ENCODE measurements at regions not wholly inside any gene's neighbourhood (a gene's known extent, or its start where the extent isn't known, plus 50 kb on each side); places are given as distances from the start of the nearest gene placed in this dataset.

DNA sequence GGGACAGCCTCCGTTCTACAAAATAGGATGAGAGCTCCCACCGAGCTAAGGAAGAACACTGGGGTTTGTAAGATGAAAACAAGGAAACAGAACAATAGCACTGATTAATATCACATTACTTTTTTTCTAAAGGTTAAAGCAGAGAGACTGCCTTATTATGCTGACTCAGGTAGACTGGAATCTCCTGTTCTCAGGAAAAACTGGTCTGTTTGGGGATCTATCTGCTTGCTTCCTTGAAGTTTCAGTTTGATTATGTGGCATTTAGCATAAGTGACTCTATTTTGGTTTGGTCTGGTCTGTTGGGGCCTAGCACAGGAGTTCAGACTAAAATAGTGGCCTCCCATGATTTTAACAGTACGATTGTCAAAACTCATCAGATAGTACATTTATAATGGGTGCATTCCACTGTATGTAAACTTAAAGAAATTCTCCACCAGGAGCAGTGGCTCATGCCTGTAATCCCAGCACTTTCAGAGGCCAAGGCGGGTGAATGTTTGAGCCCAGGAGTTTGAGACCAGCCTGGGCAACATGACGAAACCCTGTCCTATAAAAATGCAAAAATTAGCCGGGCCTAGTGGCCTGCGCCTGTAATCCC, 64.1 kb upstream of the NDUFV2 start:
- Histone ChIP-seq H3K27ac (no peak overlapping the region), H3K27me3 (no peaks in the 10 kb centered on the region), H3K4me1 (ENCODE audit: low read depth) (no peaks in the 10 kb centered on the region), H3K4me3 (no peak overlapping the region), H3K36me3 (no peaks in the 10 kb centered on the region), H3K9me3 (ENCODE audit: low read depth) (no peaks in the 10 kb centered on the region)
- TF ChIP-seq, protein P1, sequence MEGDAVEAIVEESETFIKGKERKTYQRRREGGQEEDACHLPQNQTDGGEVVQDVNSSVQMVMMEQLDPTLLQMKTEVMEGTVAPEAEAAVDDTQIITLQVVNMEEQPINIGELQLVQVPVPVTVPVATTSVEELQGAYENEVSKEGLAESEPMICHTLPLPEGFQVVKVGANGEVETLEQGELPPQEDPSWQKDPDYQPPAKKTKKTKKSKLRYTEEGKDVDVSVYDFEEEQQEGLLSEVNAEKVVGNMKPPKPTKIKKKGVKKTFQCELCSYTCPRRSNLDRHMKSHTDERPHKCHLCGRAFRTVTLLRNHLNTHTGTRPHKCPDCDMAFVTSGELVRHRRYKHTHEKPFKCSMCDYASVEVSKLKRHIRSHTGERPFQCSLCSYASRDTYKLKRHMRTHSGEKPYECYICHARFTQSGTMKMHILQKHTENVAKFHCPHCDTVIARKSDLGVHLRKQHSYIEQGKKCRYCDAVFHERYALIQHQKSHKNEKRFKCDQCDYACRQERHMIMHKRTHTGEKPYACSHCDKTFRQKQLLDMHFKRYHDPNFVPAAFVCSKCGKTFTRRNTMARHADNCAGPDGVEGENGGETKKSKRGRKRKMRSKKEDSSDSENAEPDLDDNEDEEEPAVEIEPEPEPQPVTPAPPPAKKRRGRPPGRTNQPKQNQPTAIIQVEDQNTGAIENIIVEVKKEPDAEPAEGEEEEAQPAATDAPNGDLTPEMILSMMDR (IDR thresholded peaks at IDR 0.05; ENCODE audit: low read depth, low read length) = no peak
- DNase-seq (ENCODE audit: low read depth in 1 of 2, low spot score in 1 of 2) = peak in 1 of 2 donors; percentile 8

DNA sequence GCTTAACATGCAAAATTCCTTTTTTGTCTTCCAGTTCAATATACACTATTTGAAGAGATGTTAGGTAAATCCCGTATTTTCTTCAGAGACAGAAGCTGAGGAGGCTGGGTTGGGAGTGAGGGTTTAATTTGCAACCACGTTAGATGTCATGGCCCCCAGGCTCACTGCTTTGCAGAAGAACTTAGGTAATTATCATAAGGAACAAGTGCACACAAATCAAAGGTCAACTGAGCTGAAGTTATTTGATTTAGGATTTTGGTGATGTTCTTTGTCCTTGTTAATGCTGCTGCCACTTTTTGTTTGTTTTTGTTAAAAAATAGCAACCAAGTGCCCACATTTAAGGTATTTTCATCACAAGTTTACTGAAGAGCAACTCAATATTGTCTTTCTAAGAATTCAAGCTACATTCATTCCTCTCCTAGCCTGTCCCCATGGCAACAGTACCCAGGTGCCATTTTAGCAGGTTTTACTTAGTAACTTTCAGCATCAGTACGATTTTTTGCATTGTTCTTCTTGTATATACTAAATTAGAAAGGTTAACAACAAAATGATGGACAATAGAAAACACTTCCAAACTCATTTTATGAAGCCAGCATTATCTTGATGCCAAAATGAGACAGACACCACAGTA, 62.9 kb upstream of the NDUFV2 start:
- no peak overlapping the region for H3K27ac ChIP-seq
- H3K9me3 ChIP-seq (ENCODE audit: low read depth) = no peaks in the 10 kb centered on the region
- DNase-seq (ENCODE audit: low read depth in 1 of 2, low spot score in 1 of 2) = no peak
- no peaks in the 10 kb centered on the region for H3K36me3 ChIP-seq
- no peak overlapping the region for H3K4me3 ChIP-seq
- H3K4me1 ChIP-seq (ENCODE audit: low read depth) = no peaks in the 10 kb centered on the region
- H3K27me3 ChIP-seq = no peaks in the 10 kb centered on the region
- TF ChIP-seq, protein P1 (IDR thresholded peaks at IDR 0.05; ENCODE audit: low read depth, low read length) = no peak

DNA sequence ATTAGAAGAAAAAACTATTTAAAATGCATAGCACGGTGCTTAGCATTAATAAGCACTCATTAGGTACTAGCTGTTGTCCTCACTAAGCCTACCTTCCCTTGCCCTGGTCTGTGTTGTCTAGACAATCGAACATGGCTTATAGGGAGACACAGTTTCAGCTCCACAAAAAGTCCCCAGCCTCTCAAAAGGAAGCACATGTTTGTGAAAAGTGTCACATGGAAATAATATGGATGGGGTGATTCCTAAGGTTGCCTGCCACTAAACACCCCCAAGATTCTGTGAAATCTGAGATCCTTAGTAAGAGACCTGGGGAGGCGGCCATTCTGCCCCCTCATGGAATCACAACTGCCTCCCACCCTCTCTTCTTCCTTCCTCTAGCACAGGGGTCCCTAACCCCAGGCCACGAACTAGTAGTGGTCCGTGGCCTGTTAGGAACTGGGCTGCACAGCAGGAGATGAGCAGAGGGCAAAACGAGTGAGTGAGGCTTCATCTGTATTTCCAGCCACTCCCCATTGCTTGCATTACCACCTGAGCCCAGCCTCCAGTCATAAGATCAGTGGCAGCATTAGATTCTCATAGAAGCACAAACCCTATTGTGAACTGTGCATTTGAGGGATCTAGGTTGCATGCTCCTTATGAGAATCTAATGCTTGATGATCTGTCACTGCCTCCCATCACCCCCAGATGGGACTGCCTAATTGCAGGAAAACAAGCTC, 59.6 kb upstream of the NDUFV2 start:
- no peak for DNase-seq (ENCODE audit: low read depth in 1 of 2, low spot score in 1 of 2)
- Histone ChIP-seq H3K4me1 (ENCODE audit: low read depth) (no peaks in the 10 kb centered on the region), H3K36me3 (no peaks in the 10 kb centered on the region), H3K9me3 (ENCODE audit: low read depth) (no peaks in the 10 kb centered on the region), H3K27me3 (no peaks in the 10 kb centered on the region), H3K4me3 (no peak overlapping the region), H3K27ac (no peak overlapping the region)
- TF ChIP-seq, protein P1 (IDR thresholded peaks at IDR 0.05; ENCODE audit: low read depth, low read length) = no peak

DNA sequence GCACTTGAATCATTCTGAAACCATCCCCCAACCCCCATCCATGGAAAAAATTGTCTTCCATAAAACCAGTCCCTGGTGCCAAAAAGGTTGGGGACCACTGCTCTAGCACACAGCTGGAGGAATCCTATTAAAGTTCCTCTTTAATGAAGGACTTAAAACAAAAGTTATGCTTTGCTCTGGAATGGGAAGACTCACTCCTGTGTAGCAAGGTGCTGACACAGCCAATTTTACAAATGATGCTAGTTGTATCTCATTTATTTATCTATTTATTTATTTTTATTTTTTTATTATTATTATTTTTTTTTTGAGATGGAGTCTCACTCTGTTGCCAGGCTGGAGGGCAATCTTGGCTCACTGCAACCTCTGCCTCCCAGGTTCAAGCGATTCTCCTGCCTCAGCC, 58.9 kb upstream of the NDUFV2 start:
- no peaks in the 10 kb centered on the region for H3K9me3 ChIP-seq (ENCODE audit: low read depth)
- no peaks in the 10 kb centered on the region for H3K4me1 ChIP-seq (ENCODE audit: low read depth)
- no peak for DNase-seq (ENCODE audit: low read depth in 1 of 2, low spot score in 1 of 2)
- H3K27me3 ChIP-seq = no peaks in the 10 kb centered on the region
- no peak overlapping the region for H3K4me3 ChIP-seq
- H3K36me3 ChIP-seq = no peaks in the 10 kb centered on the region
- H3K27ac ChIP-seq = no peak overlapping the region
- TF ChIP-seq, protein P1 (IDR thresholded peaks at IDR 0.05; ENCODE audit: low read depth, low read length) = no peak

DNA sequence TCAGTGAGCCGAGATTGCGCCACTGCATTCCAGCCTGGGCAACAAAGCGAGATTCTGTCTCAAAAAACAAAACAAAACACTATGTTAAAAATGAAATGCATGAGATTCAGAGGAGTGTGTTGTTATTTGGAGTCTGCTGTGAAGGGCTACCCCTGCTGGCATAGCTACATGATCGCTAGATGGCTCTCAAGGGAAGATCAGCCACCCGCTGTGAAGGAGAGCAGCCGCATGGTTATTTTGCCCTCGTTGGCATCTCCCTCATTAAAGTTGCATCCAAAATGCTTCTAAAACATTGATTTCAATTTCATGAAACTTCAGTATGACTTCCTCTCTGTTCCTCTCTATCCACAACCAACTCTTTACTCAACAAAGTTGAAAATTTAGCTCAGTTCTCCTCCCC, 54.8 kb upstream of the NDUFV2 start:
- Histone ChIP-seq H3K27ac (no peak overlapping the region), H3K9me3 (ENCODE audit: low read depth) (no peaks in the 10 kb centered on the region)

More for the DNA sequence above, 54.8 kb upstream of the NDUFV2 start:
- Histone ChIP-seq H3K4me1 (ENCODE audit: low read depth) (no peaks in the 10 kb centered on the region), H3K4me3 (no peak overlapping the region), H3K36me3 (no peaks in the 10 kb centered on the region), H3K27me3 (no peaks in the 10 kb centered on the region)
- TF ChIP-seq, protein P1 (IDR thresholded peaks at IDR 0.05; ENCODE audit: low read depth, low read length) = no peak
- DNase-seq (ENCODE audit: low read depth in 1 of 2, low spot score in 1 of 2) = no peak
